HEK293 (cell line): ENCODE measurements at regions not wholly inside any gene's neighbourhood (a gene's known extent, or its start where the extent isn't known, plus 50 kb on each side); places are given as distances from the start of the nearest gene placed in this dataset.
A peak's percentile ranks its signal among the peaks of the same experiment; 100 is the strongest.

ENCODE experiments used
- CTCF ChIA-PET: fragments of 350-600 bp; formaldehyde crosslinking; extraction: SDS; loops from one replicate; lab custom pipeline; 2021; ENCODE audit warnings: antibody characterized with exemption; lab: Yijun Ruan, JAX
- POLR2A ChIA-PET: fragments of 300-600 bp; formaldehyde crosslinking; extraction: SDS; loops from one replicate; lab custom pipeline; 2020; ENCODE audit warnings: antibody characterized with exemption, inconsistent platforms; lab: Yijun Ruan, JAX
- H3K27ac ChIP-seq: fragments of 200-500 bp; sonication (Bioruptor generic); 2 replicates; pipeline ENCODE4 v1.5.1; 2014; ENCODE audit warnings: low read depth, low read length, control low read depth, inconsistent platforms; ENCODE audit errors: extremely low read depth
- H3K36me3 ChIP-seq, 2 experiments: fragments of 200-500 bp in 1 of 2; sonication (Bioruptor generic) in 1 of 2; 1 replicate in 1 of 2; 2 replicates in 1 of 2; pipeline ENCODE4 v1.5.1; 2014 to 2017; ENCODE audit warnings: inconsistent platforms in 2 of 2, low read length in 2 of 2; ENCODE audit not compliant: control insufficient read depth in 2 of 2, insufficient read depth in 1 of 2
- H3K4me1 ChIP-seq: fragments of 200-500 bp; sonication (Bioruptor generic); 2 replicates; pipeline ENCODE4 v1.5.1; 2014; ENCODE audit warnings: mild to moderate bottlenecking, low read length, inconsistent platforms; ENCODE audit not compliant: control insufficient read depth, insufficient read depth
- H3K4me3 ChIP-seq: 2 replicates; pipeline ENCODE4 v1.5.1; 2011; ENCODE audit warnings: low read depth, mild to moderate bottlenecking, control low read depth, low read length, moderate library complexity
- H3K9me3 ChIP-seq: fragments of 200-500 bp; sonication (Bioruptor generic); 2 replicates; pipeline ENCODE4 v1.5.1; 2014; ENCODE audit warnings: low read depth, low read length, inconsistent platforms; ENCODE audit not compliant: control insufficient read depth, insufficient read depth
- BCL11A ChIP-seq: fragments of 450-650 bp; formaldehyde crosslinking; IDR thresholded peaks from 2 replicates; pipeline ENCODE4 v1.5.1; 2016; ENCODE audit warnings: low read depth, missing biosample characterization, missing genetic modification characterization
- GFI1B ChIP-seq: fragments of 450-650 bp; formaldehyde crosslinking; IDR thresholded peaks from 2 replicates; pipeline ENCODE4 v1.5.1; 2016; ENCODE audit warnings: missing biosample characterization, missing genetic modification characterization
- MZF1 ChIP-seq: fragments of 450-650 bp; formaldehyde crosslinking; IDR thresholded peaks from 2 replicates; pipeline ENCODE4 v1.5.1; 2017; ENCODE audit warnings: missing biosample characterization, missing genetic modification characterization, borderline replicate concordance
- PRDM1 ChIP-seq: fragments of 450-650 bp; formaldehyde crosslinking; IDR thresholded peaks from 2 replicates; pipeline ENCODE4; 2016; ENCODE audit warnings: missing biosample characterization, missing genetic modification characterization
- SALL2 ChIP-seq: fragments of 450-650 bp; formaldehyde crosslinking; IDR thresholded peaks from 2 replicates; pipeline ENCODE4 v1.5.0; 2017; ENCODE audit warnings: missing biosample characterization, mild to moderate bottlenecking, missing genetic modification characterization, borderline replicate concordance
- SP7 ChIP-seq: fragments of 450-650 bp; formaldehyde crosslinking; IDR thresholded peaks from 2 replicates; pipeline ENCODE4 v1.5.1; 2016; ENCODE audit warnings: missing biosample characterization, missing genetic modification characterization
- YY1 ChIP-seq: fragments of 450-650 bp; formaldehyde crosslinking; IDR thresholded peaks from 2 replicates; pipeline ENCODE4 v1.5.1; 2018; ENCODE audit warnings: missing biosample characterization, missing genetic modification characterization
- ZBTB7A ChIP-seq: fragments of 450-650 bp; formaldehyde crosslinking; IDR thresholded peaks from 2 replicates; pipeline ENCODE4 v1.5.1; 2016; ENCODE audit warnings: low read depth, missing biosample characterization, missing genetic modification characterization
- ZFP3 ChIP-seq: fragments of 450-650 bp; formaldehyde crosslinking; IDR thresholded peaks from 2 replicates; pipeline ENCODE4 v1.5.1; 2016; ENCODE audit warnings: low read depth, missing biosample characterization, missing genetic modification characterization
- ZFP41 ChIP-seq: fragments of 450-650 bp; formaldehyde crosslinking; IDR thresholded peaks from 2 replicates; pipeline ENCODE4 v1.5.1; 2016; ENCODE audit warnings: missing biosample characterization, missing genetic modification characterization, borderline replicate concordance
- ZIC2 ChIP-seq: fragments of 450-650 bp; formaldehyde crosslinking; IDR thresholded peaks from 2 replicates; pipeline ENCODE4 v1.5.1; 2016; ENCODE audit warnings: missing biosample characterization, missing genetic modification characterization
- ZNF10 ChIP-seq: fragments of 450-650 bp; formaldehyde crosslinking; IDR thresholded peaks from 2 replicates; pipeline ENCODE4 v1.5.1; 2017; ENCODE audit warnings: missing biosample characterization, missing genetic modification characterization
- ZNF140 ChIP-seq: fragments of 450-650 bp; formaldehyde crosslinking; IDR thresholded peaks from 2 replicates; pipeline ENCODE4 v1.5.1; 2016; ENCODE audit warnings: missing biosample characterization, missing genetic modification characterization
- ZNF157 ChIP-seq: fragments of 450-650 bp; formaldehyde crosslinking; IDR thresholded peaks from 2 replicates; pipeline ENCODE4 v1.5.1; 2016; ENCODE audit warnings: missing biosample characterization, missing genetic modification characterization
- ZNF2 ChIP-seq: fragments of 450-650 bp; formaldehyde crosslinking; IDR thresholded peaks from 2 replicates; pipeline ENCODE4 v1.5.1; 2016; ENCODE audit warnings: missing biosample characterization, missing genetic modification characterization
- ZNF335 ChIP-seq: fragments of 450-650 bp; formaldehyde crosslinking; conservative IDR thresholded peaks from 2 replicates; pipeline ENCODE4 v1.5.1; 2016; ENCODE audit warnings: missing biosample characterization, missing genetic modification characterization
- ZNF366 ChIP-seq: fragments of 450-650 bp; formaldehyde crosslinking; conservative IDR thresholded peaks from 2 replicates; pipeline ENCODE4 v1.5.1; 2016; ENCODE audit warnings: missing biosample characterization, missing genetic modification characterization
- ZNF473 ChIP-seq: fragments of 450-650 bp; formaldehyde crosslinking; IDR thresholded peaks from 2 replicates; pipeline ENCODE4 v1.5.1; 2017; ENCODE audit warnings: missing biosample characterization, missing genetic modification characterization
- ZNF624 ChIP-seq: fragments of 450-650 bp; formaldehyde crosslinking; IDR thresholded peaks from 2 replicates; pipeline ENCODE4 v1.5.1; 2017; ENCODE audit warnings: missing biosample characterization, missing genetic modification characterization
- ZNF747 ChIP-seq: fragments of 450-650 bp; formaldehyde crosslinking; IDR thresholded peaks from 2 replicates; pipeline ENCODE4 v1.5.1; 2016; ENCODE audit warnings: missing biosample characterization, missing genetic modification characterization
- ZNF76 ChIP-seq: fragments of 450-650 bp; formaldehyde crosslinking; IDR thresholded peaks from 2 replicates; pipeline ENCODE4; 2016; ENCODE audit warnings: low read depth, missing biosample characterization, missing genetic modification characterization, borderline replicate concordance
- ZNF791 ChIP-seq: fragments of 450-650 bp; formaldehyde crosslinking; IDR thresholded peaks from 2 replicates; pipeline ENCODE4 v1.5.1; 2016; ENCODE audit warnings: missing biosample characterization, missing genetic modification characterization
- ZNF830 ChIP-seq: fragments of 450-650 bp; IDR thresholded peaks from 2 replicates; pipeline ENCODE4 v1.5.0; 2018; ENCODE audit warnings: missing biosample characterization, missing genetic modification characterization, low read depth, mild to moderate bottlenecking, moderate library complexity
- ZNF843 ChIP-seq: fragments of 450-650 bp; formaldehyde crosslinking; IDR thresholded peaks from 2 replicates; pipeline ENCODE4 v1.5.1; 2016; ENCODE audit warnings: missing biosample characterization, missing genetic modification characterization
- ZSCAN16 ChIP-seq: fragments of 450-650 bp; formaldehyde crosslinking; IDR thresholded peaks from 2 replicates; pipeline ENCODE4 v1.5.1; 2016; ENCODE audit warnings: missing biosample characterization, missing genetic modification characterization
- TF ChIP-seq, protein P1 (sequence below): fragments of 450-650 bp; formaldehyde crosslinking; IDR thresholded peaks from 2 replicates; pipeline ENCODE4 v1.5.1; 2016; ENCODE audit warnings: missing biosample characterization, missing genetic modification characterization, borderline replicate concordance
- TF ChIP-seq, protein P2 (sequence below): fragments of 450-650 bp; formaldehyde crosslinking; IDR thresholded peaks from 2 replicates; pipeline ENCODE4 v1.5.1; 2017; ENCODE audit warnings: missing biosample characterization, missing genetic modification characterization
- TF ChIP-seq, protein P3 (sequence below): fragments of 450-650 bp; formaldehyde crosslinking; IDR thresholded peaks from 2 replicates; pipeline ENCODE4 v1.5.1; 2016; ENCODE audit warnings: missing biosample characterization, missing genetic modification characterization
- TF ChIP-seq, protein P4 (sequence below): fragments of 450-650 bp; formaldehyde crosslinking; IDR thresholded peaks from 2 replicates; pipeline ENCODE4 v1.5.1; 2016; ENCODE audit warnings: missing biosample characterization, missing genetic modification characterization

DNA sequence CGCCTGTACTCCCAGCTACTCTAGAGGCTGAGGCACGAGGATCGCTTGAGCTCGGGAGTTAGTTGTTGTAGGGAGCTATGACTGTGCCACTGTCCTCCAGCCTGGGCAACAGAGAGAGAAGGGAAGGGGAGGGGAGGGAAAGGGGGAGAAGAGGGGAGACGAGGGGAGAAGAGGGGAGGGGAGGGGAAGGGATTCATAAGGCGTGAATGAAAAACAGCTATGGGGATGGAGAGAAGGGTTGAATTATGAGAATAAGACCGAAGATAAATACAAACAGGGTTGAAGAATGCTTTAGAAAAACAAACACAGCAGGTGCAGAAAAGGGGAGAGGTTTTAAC lies 106.0 kb downstream of the TRIM27 start:
- ChIA-PET CTCF (interaction anchor here (0.5 to 1.8 kb wide), 9 partner anchors 8 to 134 kb away, joined by 3 to 9 read pairs (median 4); no protein-coding TSS in a partner anchor), POLR2A (interaction anchor here (0.6 to 1.4 kb wide), 8 partner anchors 9 to 529 kb away, joined by 3 to 5 read pairs (median 4); no protein-coding TSS in a partner anchor)
- H3K4me3 ChIP-seq: peak overlapping the region; percentile 43
- H3K27ac ChIP-seq: no peak overlapping the region
- H3K9me3 ChIP-seq: no peaks in the 10 kb centered on the region
- no peaks in the 10 kb centered on the region for H3K36me3 ChIP-seq
- H3K4me1 ChIP-seq: no peaks in the 10 kb centered on the region
- TF ChIP-seq SP7 (tag by site-specific recombination) (no peak), ZNF791 (tag by site-specific recombination) (no peak), ZNF366 (tag by site-specific recombination) (peak; percentile 75; the same call in 1 of the 2 replicates), ZNF843 (tag by site-specific recombination) (no peak), ZIC2 (no peak), GFI1B (tag by site-specific recombination) (no peak), ZFP41 (tag by site-specific recombination) (no peak), MZF1 (0 out of 2 replicates have a peak, but pooled peaks have one; percentile 45), PRDM1 (no peak), ZNF2 (tag by site-specific recombination) (no peak), ZNF157 (no peak), ZNF76 (tag by site-specific recombination) (0 out of 2 replicates have a peak, but pooled peaks have one; percentile 28), SALL2 (tag by site-specific recombination) (no peak), ZNF830 (tag by site-specific recombination) (no peak), ZFP3 (tag by site-specific recombination) (no peak), ZBTB7A (no peak), YY1 (tag by site-specific recombination) (no peak), ZNF624 (no peak), ZNF10 (no peak), ZNF747 (tag by site-specific recombination) (no peak), BCL11A (tag by site-specific recombination) (no peak), ZNF473 (tag by site-specific recombination) (no peak), ZNF335 (tag by site-specific recombination) (peak; percentile 61; the same call in 1 of the 2 replicates), ZSCAN16 (tag by site-specific recombination) (no peak), ZNF140 (tag by site-specific recombination) (no peak)
- TF ChIP-seq, protein P1, sequence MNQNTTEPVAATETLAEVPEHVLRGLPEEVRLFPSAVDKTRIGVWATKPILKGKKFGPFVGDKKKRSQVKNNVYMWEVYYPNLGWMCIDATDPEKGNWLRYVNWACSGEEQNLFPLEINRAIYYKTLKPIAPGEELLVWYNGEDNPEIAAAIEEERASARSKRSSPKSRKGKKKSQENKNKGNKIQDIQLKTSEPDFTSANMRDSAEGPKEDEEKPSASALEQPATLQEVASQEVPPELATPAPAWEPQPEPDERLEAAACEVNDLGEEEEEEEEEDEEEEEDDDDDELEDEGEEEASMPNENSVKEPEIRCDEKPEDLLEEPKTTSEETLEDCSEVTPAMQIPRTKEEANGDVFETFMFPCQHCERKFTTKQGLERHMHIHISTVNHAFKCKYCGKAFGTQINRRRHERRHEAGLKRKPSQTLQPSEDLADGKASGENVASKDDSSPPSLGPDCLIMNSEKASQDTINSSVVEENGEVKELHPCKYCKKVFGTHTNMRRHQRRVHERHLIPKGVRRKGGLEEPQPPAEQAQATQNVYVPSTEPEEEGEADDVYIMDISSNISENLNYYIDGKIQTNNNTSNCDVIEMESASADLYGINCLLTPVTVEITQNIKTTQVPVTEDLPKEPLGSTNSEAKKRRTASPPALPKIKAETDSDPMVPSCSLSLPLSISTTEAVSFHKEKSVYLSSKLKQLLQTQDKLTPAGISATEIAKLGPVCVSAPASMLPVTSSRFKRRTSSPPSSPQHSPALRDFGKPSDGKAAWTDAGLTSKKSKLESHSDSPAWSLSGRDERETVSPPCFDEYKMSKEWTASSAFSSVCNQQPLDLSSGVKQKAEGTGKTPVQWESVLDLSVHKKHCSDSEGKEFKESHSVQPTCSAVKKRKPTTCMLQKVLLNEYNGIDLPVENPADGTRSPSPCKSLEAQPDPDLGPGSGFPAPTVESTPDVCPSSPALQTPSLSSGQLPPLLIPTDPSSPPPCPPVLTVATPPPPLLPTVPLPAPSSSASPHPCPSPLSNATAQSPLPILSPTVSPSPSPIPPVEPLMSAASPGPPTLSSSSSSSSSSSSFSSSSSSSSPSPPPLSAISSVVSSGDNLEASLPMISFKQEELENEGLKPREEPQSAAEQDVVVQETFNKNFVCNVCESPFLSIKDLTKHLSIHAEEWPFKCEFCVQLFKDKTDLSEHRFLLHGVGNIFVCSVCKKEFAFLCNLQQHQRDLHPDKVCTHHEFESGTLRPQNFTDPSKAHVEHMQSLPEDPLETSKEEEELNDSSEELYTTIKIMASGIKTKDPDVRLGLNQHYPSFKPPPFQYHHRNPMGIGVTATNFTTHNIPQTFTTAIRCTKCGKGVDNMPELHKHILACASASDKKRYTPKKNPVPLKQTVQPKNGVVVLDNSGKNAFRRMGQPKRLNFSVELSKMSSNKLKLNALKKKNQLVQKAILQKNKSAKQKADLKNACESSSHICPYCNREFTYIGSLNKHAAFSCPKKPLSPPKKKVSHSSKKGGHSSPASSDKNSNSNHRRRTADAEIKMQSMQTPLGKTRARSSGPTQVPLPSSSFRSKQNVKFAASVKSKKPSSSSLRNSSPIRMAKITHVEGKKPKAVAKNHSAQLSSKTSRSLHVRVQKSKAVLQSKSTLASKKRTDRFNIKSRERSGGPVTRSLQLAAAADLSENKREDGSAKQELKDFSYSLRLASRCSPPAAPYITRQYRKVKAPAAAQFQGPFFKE: no peak
- TF ChIP-seq, protein P2, sequence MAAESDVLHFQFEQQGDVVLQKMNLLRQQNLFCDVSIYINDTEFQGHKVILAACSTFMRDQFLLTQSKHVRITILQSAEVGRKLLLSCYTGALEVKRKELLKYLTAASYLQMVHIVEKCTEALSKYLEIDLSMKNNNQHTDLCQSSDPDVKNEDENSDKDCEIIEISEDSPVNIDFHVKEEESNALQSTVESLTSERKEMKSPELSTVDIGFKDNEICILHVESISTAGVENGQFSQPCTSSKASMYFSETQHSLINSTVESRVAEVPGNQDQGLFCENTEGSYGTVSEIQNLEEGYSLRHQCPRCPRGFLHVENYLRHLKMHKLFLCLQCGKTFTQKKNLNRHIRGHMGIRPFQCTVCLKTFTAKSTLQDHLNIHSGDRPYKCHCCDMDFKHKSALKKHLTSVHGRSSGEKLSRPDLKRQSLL: peak; percentile 67; the same call in 1 of the 2 replicates
- TF ChIP-seq, protein P3, sequence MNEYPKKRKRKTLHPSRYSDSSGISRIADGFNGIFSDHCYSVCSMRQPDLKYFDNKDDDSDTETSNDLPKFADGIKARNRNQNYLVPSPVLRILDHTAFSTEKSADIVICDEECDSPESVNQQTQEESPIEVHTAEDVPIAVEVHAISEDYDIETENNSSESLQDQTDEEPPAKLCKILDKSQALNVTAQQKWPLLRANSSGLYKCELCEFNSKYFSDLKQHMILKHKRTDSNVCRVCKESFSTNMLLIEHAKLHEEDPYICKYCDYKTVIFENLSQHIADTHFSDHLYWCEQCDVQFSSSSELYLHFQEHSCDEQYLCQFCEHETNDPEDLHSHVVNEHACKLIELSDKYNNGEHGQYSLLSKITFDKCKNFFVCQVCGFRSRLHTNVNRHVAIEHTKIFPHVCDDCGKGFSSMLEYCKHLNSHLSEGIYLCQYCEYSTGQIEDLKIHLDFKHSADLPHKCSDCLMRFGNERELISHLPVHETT (tag by site-specific recombination): no peak
- TF ChIP-seq, protein P4, sequence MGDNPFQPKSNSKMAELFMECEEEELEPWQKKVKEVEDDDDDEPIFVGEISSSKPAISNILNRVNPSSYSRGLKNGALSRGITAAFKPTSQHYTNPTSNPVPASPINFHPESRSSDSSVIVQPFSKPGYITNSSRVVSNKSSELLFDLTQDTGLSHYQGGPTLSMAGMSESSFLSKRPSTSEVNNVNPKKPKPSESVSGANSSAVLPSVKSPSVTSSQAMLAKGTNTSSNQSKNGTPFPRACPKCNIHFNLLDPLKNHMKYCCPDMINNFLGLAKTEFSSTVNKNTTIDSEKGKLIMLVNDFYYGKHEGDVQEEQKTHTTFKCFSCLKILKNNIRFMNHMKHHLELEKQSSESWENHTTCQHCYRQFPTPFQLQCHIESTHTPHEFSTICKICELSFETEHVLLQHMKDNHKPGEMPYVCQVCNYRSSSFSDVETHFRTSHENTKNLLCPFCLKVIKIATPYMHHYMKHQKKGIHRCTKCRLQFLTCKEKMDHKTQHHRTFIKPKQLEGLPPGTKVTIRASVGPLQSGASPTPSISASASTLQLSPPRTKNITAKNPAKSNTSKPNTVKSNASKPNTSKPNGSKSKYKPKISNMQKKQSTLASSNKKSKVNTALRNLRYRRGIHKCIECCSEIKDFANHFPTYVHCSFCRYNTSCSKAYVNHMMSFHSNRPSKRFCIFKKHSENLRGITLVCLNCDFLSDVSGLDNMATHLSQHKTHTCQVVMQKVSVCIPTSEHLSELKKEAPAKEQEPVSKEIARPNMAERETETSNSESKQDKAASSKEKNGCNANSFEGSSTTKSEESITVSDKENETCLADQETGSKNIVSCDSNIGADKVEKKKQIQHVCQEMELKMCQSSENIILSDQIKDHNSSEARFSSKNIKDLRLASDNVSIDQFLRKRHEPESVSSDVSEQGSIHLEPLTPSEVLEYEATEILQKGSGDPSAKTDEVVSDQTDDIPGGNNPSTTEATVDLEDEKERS (tag by site-specific recombination): no peak
